T-helper 2 cell treated with Interferon-gamma antibody and Interleukin-4, amounts not matched to agents 100 ng/mL and 5 ng/mL, for 36 hours (primary cell): ENCODE measurements at regions not wholly inside any gene's neighbourhood (a gene's known extent, or its start where the extent isn't known, plus 50 kb on each side); places are given as distances from the start of the nearest gene placed in this dataset.
"Not testable (repeated sequence)": the region's sequence is repeated elsewhere in the genome, so short reads cannot be mapped to it uniquely, and the experiment has no call there.

Experiments
- intact Hi-C: fragments of 100-400 bp; cut with micrococcal nuclease; formaldehyde crosslinking; loops from one replicate; pipeline ENCODE4 v1.15.1; 2023

DNA sequence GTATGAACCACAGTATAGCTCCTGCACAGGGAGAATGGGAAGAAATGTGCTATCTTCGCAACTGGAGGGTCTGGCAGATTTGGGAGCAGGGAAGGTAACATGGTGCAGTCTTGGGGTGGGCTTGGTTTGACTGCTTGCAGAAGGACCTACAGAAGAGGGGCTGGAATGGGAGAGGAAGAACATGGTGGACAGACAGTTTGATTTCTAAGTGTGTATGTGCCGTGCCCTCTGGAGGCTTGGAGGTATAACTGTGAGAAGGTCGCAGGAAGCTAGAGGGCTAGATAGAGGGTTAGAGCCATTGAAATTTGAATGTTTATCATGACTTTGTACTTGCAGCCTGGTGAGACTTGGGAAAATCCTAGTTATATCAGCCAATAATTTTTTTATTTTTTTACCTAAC lies 169.2 kb downstream of the SQOR start:
- intact Hi-C loops, result no loop called here

DNA sequence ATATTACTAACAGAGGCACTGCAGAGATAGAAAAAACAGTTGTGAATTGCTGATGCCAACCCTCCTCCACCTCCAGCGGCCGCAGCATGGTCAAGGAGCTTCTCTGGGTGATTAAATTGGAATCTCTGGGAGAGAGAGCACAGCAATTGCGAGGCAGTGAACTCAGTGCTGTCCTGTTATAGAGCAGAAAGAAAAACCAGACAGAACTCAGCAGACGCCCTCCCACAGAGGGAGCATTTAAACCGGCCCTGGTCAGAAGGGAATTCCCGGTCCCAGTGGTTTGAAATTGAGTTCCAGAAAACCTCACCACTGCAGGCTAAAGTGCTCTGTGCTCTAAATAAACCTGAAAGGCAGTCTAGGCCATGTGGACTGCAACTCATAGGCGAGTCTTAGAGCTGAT lies 175.4 kb downstream of the SQOR start:
- intact Hi-C loops, result no loop called here

DNA sequence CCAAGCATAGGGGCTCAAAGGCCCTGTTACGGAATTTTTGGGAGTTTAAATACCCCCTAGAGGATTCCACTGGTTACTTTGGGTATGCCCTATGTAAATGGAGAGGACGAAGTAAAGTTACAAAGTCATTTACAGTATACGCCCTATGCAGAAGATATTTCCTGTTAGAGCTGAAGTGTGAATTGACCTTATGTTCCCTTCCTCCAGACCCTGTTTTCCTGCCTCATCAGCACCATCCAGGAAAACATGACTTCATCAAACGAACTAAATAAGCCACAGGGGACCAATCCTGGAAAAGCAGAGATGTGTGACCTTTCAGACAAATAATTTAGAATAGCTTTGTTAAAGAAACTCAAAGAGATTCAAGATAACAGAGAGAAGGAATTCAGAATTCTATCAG lies 177.4 kb downstream of the SQOR start:
- intact Hi-C loops, result no loop called here

DNA sequence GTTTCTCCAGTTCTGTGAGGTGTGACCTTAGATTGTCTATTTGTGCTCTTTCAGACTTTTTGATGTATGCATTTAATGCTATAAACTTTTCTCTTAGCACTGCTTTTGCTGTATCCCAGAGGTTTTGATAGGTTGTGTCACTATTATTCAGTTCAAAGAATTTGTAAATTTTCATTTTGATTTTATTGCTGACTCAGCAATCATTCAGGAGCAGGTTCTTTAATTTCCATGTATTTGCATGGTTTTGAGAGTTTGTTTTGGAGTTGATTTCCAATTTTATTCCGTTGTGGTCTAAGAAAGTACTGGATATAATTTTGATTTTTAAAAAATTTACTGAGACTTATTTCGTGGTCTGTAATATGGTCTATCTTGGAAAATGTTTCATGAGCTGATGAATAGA lies 182.7 kb downstream of the SQOR start:
- intact Hi-C loops, result not testable (repeated sequence)

DNA sequence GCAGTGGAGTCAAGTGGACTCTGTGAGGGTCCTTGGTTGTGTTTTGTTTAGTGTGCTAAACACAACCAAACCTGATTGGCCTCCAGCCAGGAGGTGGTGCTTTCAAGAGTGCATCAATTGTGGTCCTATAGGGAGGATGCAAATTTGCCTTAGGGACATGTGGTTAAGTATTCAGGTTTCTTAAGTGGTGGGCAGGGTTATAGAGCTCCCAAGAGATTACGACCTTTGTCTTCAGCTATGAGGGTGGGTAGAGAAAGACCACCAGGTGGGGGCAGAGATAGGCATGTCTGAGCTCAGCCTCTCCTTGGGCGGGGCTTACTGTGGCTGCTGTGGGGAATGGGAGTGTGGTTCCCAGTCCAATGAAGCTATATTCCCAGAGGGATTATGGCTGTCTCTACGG lies 186.6 kb downstream of the SQOR start:
- intact Hi-C loops, result no loop called here

DNA sequence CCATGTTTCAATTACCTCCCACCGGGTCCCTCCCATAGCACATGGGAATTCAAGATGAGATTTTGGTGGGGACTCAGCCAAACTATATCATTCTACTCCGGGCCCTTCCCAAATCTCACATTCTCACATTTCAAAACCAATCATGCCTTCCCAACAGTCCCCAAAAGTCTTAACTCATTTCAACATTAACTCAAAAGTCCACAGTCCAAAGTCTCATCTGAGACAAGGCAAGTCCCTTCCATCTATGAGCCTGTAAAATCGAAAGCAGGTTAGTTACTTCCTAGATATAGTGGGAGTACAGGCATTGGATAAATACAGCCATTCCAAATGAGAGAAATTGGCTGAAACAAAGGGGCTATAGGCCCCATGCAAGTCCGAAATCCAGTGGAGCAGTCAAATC lies 188.1 kb downstream of the SQOR start:
- intact Hi-C loops, result not testable (repeated sequence)

DNA sequence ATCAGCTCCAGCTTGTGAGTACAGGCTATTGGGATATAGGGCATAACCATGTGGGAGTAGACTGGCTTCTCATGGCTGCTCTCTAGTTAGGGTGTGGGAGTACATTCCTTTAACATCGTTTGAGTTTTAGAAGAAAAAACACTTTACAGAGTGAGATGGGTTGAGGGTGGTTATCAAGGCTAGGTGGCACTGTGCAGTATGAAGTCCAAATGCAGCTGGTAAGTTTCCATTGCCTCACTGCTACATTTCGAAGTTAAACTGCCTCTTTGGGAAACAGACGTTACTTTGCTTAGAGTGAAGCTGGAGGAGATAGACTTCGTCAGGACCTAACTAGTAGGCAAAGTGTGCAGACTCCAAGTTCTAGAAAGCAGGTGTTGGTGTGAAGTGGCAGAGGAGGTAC lies 192.4 kb downstream of the SQOR start:
- intact Hi-C loops, result no loop called here

DNA sequence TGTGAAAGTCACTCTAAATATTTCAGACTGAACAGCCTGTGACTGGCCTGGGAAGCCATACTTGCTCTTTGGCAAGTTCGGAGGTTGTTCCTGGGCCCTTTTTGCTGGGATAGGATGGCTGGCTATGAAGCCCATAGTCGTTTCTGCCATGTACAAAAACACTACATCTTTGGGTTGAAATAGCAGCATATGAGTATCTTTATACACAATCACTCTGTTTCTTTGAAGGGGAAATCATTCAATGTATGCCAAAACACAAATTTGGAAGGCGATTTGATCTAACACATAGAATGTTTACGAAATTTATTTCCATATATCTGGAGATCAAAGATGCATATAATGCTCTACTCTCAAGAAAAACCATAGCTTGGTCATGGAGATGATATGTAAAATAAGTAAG lies 192.9 kb downstream of the SQOR start:
- intact Hi-C loops, result no loop called here

DNA sequence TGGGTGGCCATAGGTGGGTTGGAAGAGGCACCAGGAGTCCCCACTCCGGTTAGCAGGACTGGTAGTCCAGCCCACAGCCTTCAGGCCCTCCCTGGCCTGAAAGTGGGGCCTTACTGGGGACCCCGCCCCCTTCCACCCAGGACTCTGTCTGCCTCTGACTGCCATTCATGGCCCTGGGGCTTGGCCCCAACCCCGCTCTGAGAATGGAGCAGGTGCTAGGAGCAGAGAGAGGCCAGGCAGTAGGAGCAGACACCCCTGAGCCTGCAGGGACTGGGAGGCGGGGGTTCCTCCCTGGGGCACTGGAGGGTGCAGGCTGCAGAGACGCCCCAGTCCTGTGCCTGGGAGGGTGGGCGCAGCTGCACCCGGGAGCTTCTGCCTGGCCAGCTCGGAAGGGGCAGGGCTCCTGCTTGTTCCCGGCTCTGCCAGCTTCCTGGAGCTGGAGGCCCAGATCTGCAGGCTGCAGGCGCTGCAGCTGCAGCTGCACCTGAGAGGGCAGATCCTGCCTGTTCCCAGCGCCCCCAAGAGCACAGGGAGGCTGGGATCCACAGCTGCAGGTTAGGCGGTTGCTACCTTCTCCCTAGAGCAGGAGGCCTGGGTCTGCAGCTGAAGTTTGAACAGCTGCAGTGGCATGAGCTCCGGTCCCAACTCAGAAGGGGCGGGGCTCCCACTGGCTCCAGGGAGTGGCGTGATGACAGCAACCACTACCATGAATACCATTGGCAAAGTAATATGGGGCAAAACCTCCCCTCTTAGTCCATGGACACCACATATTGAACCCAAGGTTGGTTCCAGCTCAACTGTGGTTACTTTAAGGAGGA lies 194.7 kb downstream of the SQOR start:
- intact Hi-C loops, result no loop called here

DNA sequence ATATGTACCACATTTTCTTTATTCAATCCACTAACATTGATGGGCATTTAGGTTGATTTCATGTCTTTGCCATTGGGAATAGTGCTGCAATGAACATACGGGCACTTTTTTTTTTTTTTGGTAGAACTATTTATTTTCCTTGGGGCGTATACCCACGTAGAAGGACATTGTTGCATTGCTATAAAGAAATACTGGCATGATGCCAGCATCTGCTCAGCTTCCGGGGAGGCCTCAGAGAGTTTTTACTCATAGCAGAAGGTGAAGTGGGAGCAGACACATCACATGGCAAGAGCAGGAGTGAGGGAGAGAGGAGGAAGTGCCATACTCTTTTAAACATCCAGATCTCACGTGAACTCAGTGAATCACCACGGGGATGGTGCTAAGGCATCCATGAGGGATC lies 197.0 kb downstream of the SQOR start:
- intact Hi-C loops, result no loop called here

DNA sequence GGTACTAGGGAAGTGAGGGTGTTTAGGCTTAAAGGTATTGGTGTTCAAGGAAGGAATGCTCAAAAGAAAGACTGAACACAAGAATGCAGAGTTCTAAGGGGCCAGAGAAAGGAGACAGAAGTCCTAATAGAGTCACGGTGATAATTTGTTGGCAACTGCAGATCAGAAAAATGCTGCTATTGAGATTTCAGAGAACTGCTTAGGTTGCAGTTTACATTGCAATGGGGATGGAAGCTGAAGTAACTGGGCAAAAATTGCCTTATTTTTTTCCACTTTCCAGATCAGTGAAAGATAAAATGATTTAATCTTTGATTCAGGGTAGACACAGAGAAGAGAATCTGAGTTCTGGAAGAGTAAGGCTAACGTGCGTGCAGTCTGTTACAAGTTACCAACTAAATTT lies 199.8 kb downstream of the SQOR start:
- intact Hi-C loops, result no loop called here

DNA sequence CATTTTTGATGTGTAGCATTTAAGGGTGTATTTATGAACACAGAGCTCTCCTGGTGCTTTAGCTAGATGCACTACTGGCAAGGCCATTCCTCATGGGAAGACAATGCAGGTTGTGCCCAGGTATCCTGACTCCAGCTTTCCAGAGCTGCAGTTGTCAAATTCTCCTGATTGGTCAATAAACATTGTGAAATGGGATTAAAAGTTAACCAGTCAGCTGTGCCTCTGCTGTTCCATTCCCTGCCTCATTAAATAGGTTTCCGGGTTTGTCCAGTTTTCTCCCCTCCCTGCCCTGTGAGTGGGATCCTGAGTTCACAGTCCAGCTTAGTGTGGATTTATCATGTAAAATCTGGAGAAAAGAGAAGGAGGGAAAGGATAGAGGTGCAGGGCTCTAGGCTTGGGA lies 207.3 kb downstream of the SQOR start:
- intact Hi-C loops, result no loop called here

DNA sequence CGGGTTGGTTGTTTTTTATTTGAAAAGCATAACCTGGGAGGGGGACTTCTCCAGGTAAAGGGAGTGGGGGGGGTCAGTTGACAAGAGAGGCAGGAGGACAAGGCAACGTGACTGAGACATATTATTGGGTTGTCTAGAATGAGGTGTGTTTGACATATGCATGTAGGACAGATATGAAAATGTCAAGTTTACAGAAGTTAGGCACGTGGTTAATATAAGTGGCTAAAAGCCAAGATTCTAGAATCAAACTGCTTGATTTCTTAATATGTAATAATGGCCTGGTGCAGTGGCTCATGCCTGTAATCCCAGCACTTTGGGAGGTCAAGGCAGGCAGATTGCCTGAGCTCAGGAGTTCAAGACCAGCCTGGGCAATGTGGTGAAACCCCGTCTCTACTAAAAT lies 212.8 kb downstream of the SQOR start:
- intact Hi-C loops, result no loop called here

DNA sequence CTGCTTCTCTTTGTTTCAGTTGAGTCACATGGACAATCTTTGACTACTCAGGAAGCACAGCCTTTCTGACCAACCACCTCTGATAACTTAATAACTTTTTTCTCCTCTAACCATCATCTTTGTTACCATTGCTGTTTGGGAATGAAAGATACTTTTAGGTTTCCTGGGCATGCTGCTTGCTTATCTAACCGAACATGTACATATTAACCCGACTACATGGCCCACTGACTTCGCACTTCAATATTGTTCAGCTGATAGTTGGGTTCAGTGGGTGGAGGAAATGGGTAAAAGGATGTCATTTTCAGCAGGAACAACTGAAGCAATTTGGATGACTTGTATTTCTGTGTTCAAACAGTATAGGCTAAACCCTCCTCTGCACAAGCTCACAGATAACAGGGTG lies 214.3 kb downstream of the SQOR start:
- intact Hi-C loops, result no loop called here

DNA sequence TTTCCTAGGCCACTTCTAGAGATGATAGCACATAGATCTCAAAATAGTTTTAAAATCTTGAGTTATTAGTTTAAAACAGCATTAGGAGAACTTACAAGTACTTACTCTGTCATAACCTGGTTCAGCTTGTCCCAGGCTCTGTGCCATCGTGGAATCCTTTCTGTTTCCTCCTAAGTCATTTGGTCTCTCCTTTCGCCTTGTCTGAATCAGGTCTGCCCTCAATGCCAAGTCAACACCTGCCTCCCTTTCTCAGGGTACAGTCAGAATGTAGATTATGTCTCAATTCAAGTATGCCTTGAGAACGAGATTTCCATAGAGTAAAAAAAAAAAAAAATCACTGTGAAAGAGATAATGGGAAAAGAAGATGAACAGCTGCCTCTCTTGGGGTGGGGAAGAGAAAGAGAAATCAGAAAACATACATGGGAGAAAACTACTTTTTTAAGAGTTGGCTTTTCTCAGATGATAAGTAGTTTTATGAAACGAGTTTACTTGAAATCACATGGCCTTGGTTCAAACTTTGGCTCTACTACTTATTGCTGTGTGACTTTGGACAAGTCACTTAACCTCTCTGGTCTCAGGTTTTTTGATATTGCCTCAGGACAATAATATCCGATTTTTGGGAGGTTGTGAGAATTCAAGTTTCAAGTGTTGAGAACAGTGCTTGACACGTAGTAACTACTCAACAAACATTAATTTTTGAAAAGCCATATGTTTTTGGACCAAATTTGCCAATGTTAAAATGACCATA lies 219.8 kb downstream of the SQOR start:
- intact Hi-C loops, result no loop called here

DNA sequence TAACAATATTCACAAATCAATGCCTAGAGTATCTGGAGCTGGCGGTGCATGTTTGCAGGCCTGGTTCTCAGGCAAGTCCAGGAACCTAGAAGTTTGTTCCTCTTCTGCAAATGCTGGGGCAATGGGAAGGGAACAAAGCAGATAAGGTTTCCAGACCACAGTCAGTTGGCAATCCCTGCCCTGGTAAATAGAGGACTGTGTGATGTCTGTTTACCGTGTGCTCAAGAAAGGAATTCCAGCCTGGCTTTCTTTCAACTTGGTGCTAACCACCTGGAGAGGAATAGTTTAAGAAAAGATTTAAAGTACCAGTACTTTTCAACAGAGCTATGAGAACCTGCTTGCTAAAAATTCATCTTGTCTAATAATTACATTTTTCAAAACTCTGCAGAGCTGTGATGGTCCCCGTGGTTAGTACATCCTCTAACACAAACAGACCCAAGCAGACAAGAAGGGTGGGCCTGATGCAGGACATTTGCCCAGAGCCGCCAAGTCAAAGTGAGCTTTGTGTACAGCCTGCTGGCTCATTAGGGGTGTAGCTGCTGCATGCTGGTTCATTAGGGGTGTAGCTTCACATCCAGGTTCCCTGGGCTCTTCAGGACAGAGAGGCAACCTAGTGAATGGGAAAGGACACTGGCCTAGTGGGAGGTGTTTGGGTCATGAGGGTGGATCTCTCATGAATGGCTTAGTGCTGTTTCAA lies 220.5 kb downstream of the SQOR start:
- intact Hi-C loops, result no loop called here

DNA sequence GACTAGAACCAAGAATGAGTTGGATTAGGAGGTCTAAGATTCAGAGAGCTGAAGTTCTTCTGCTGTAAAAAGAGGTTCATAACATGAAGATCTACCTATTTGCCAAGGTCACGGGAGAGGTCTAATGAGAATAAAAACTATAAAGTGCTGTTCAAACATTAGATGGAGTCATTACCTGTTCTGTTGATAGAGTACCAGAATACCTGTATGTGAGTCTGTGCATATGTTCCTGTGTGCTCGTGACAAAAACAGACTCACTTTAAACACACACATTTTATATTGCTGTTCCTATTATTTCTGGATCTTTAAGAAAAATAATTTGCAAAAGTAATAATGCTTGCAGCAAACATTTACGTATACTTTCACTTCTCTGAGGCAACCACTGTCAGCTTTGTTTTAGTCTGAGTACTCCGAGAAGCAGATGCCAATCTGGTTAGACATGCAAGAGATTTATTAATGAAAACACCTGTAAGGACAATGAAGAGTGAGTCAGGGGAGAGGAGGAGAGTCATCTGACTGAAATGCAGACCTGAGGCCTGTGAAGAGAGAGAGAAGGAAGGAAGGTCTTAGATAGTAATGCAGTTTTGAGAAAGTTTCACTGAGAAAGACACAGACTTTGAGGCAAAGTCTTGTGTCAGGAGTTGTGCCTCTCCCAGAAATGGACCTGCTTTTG lies 221.2 kb downstream of the SQOR start:
- intact Hi-C loops, result no loop called here

DNA sequence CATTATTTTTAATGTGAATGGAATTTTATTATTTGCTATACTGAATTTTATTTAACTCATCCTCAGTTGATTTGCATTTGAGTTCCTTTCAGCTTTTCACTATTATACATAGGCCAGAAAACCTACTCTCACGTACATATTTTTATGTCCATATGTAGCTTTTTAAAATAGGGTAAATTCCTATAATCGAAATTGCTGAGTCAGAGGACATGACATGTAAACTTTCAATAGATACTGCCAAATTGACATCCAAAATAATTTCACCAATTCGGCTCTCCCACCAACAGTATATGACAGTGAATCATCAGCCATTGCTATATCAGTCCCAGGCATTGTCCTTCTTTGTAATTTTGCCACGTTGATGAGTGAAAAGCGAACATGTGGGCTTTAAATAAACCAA lies 222.5 kb downstream of the SQOR start:
- intact Hi-C loops, result no loop called here

DNA sequence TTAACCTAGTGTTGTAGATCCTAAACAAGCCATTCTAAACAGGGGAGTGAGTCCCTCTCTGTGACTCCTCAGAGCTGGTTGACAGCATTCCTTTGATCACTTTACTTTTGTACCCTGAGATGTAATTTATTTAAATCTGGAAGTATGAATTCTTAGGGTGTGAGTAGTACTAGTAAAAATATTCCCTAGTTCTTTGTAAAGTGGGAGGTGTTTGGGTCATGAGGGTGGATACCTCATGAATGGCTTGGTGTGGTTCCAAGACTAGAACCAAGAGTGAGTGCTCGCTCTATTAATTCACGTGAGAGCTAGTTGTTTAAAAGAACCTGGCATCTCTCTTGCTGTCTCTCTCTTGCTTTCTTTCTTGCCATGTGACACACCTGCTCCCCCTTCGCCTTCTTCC lies 223.7 kb downstream of the SQOR start:
- intact Hi-C loops, result no loop called here

DNA sequence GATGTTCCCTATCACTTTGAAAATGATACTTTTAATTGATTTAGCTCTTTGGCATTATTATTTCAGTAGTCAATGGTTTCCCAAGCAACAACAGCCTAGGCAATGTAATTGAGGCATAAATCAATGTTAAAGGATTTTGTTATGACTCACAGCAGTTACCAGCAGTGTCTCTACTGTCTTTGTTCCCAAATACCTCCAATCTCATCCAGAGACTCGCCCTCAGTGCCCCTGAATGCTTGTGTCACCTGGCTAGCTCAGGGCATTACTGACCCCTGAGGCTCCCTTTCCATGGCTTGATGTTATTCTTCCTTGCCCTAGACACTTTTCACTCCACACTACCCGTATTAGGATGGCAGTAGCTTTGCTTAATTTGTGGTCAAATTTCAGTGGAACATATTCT lies 227.2 kb downstream of the SQOR start:
- intact Hi-C loops, result no loop called here

DNA sequence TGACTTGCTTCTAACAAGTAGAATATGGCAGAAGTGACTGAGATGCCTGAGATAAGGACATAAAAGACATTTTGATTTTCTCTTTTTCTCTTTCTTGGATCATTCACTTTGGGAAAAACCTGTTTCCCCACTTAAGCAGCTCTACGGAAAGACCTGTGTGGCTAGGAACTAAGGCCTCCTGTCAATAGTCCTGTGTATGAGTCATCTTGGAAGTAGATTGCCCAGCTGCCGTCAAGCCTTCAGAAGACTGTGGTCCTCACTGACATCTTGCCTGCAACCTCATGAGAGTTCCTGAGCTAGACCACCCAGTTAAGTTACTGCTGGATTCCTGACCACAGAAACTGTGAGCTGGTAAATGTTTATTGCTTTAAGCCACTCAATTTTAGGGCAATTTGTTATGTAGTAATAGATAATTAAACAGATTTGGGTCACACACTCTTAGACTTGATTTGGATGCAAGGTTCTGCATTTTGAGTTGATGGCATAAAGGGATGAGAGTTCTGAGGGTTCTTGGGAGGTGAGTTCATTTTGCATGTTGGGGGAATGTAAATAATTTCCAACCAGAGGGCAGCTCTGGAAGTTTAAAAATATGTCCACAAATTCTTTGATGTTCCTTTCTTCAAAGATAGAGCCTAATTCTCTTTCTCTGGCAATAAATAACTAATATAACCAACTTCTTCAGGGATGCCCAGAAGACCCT lies 229.2 kb downstream of the SQOR start:
- intact Hi-C loops, result no loop called here
